Natural killer cell (primary cell): ENCODE measurements at regions not wholly inside any gene's neighbourhood (a gene's known extent, or its start where the extent isn't known, plus 50 kb on each side); places are given as distances from the start of the nearest gene placed in this dataset.
"Not testable (repeated sequence)": the region's sequence is repeated elsewhere in the genome, so short reads cannot be mapped to it uniquely, and the experiment has no call there.

Experiments
- ATAC-seq, 3 donors: fragments of 150-1000 bp in 2 of 3; fragments of 200-7000 bp in 1 of 3; cut with Tn5 transposase; 1 replicate in 1 of 3; 2 replicates in 2 of 3; pipeline ENCODE4 v1.10.0; 2021; ENCODE audit warnings: mild to moderate bottlenecking in 2 of 3, moderate library complexity in 2 of 3
- DNase-seq, 2 donors: peaks; one replicate each; pipeline versions ENCODE4 v3.0.0 to v3.0.0-alpha.2; 2013 to 2021; ENCODE audit warnings: mixed read lengths in 1 of 2
- H3K27ac ChIP-seq: one replicate; pipeline ENCODE4 v1.5.1; 2013; ENCODE audit warnings: mild to moderate bottlenecking, low read length
- H3K27me3 ChIP-seq: one replicate; pipeline ENCODE4 v1.6.1; 2013; ENCODE audit warnings: low read length; ENCODE audit not compliant: control insufficient read depth, insufficient read depth
- H3K36me3 ChIP-seq: one replicate; pipeline ENCODE4 v1.6.1; 2013; ENCODE audit warnings: low read length; ENCODE audit not compliant: control insufficient read depth, insufficient read depth
- H3K4me1 ChIP-seq: one replicate; pipeline ENCODE4 v1.6.1; 2013; ENCODE audit warnings: low read length; ENCODE audit not compliant: control insufficient read depth, insufficient read depth
- H3K4me3 ChIP-seq: one replicate; pipeline ENCODE4 v1.5.1; 2013; ENCODE audit warnings: low read length
- H3K9me3 ChIP-seq: one replicate; pipeline ENCODE4 v1.6.1; 2013; ENCODE audit warnings: low read length; ENCODE audit not compliant: control insufficient read depth, insufficient read depth
- H3K27ac Mint-ChIP-seq, 2 donors: one replicate each; pipeline ENCODE4 v1.8.0; 2022; ENCODE audit warnings: mild to moderate bottlenecking in 2 of 2, mixed read lengths in 2 of 2, moderate library complexity in 1 of 2
- H3K27me3 Mint-ChIP-seq, 2 donors: one replicate each; pipeline ENCODE4 v1.8.0; 2022; ENCODE audit warnings: low read depth in 2 of 2, mixed read lengths in 2 of 2
- H3K36me3 Mint-ChIP-seq: one replicate; pipeline ENCODE4 v1.8.0; 2022; ENCODE audit warnings: mixed read lengths
- H3K4me1 Mint-ChIP-seq, 2 donors: one replicate each; pipeline ENCODE4 v1.8.0; 2022; ENCODE audit warnings: mixed read lengths in 2 of 2
- H3K4me3 Mint-ChIP-seq: one replicate; pipeline ENCODE4 v1.8.0; 2022; ENCODE audit warnings: mild to moderate bottlenecking, moderate library complexity, mixed read lengths
- H3K9me3 Mint-ChIP-seq, 2 donors: one replicate each; pipeline ENCODE4 v1.8.0; 2022; ENCODE audit warnings: mixed read lengths in 2 of 2
- WGBS: methylation state at CpG from one replicate; pipeline ENCODE4 v1.1.7; 2013; ENCODE audit warnings: missing lambda C conversion rate; ENCODE audit not compliant: insufficient coverage; 5-methylcytosine and 5-hydroxymethylcytosine counted together
- intact Hi-C: fragments of 100-400 bp; cut with micrococcal nuclease; formaldehyde crosslinking; loops from one replicate; pipeline ENCODE4 v1.14.2; 2022
- TF ChIP-seq, protein P1 (sequence below): fragments of 200-600 bp; IDR thresholded peaks from one replicate; pipeline ENCODE4 v1.8.0; 2022; ENCODE audit warnings: antibody characterized with exemption

DNA sequence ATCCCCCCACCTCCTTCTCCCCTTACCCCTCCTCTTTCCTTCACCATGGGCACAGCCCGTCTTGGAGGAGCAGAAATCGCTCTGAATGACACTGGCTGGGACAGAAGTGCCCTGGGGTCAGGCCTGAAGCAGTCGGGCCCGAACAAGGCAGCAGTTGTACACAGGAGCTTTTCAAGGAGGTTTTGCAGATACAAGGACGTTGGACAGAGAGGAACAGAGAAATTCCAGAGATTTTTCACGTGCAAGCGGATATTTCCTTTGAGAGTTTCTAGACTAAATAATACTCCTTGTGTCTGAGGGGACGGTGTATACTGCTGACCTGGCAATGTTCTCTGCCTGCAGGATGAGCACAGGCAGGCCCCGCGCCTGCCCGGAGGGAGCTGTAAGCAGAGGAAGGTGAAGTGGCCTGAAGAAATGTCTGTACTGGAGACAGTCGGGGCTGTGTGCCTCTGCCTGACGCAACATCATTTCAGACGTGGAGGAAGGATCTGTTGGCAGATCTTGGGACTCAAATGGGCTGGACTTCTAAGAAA is 95.3 kb upstream of the SLC25A33 start:
- H3K36me3 Mint-ChIP-seq, result no peaks in the 10 kb centered on the region
- H3K4me3 Mint-ChIP-seq, result no peak overlapping the region
- no peak overlapping the region for H3K4me3 ChIP-seq
- intact Hi-C loops, result no loop called here
- no peak overlapping the region for H3K27ac Mint-ChIP-seq
- H3K9me3 ChIP-seq, result no peaks in the 10 kb centered on the region
- no peaks in the 10 kb centered on the region for H3K4me1 Mint-ChIP-seq
- H3K27me3 ChIP-seq, result no peaks in the 10 kb centered on the region
- no peaks in the 10 kb centered on the region for H3K9me3 Mint-ChIP-seq
- H3K4me1 ChIP-seq, result no peaks in the 10 kb centered on the region
- TF ChIP-seq, protein P1, sequence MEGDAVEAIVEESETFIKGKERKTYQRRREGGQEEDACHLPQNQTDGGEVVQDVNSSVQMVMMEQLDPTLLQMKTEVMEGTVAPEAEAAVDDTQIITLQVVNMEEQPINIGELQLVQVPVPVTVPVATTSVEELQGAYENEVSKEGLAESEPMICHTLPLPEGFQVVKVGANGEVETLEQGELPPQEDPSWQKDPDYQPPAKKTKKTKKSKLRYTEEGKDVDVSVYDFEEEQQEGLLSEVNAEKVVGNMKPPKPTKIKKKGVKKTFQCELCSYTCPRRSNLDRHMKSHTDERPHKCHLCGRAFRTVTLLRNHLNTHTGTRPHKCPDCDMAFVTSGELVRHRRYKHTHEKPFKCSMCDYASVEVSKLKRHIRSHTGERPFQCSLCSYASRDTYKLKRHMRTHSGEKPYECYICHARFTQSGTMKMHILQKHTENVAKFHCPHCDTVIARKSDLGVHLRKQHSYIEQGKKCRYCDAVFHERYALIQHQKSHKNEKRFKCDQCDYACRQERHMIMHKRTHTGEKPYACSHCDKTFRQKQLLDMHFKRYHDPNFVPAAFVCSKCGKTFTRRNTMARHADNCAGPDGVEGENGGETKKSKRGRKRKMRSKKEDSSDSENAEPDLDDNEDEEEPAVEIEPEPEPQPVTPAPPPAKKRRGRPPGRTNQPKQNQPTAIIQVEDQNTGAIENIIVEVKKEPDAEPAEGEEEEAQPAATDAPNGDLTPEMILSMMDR, result no peak
- H3K36me3 ChIP-seq, result no peaks in the 10 kb centered on the region
- 86% methylated on average over 14 of the region's 14 CpGs for WGBS
- no peak overlapping the region for H3K27ac ChIP-seq
- ATAC-seq (no peak), DNase-seq (no peak)
- H3K27me3 Mint-ChIP-seq, result peaks cover 11 to 16% of the 10 kb centered on the region in 2 donors

DNA sequence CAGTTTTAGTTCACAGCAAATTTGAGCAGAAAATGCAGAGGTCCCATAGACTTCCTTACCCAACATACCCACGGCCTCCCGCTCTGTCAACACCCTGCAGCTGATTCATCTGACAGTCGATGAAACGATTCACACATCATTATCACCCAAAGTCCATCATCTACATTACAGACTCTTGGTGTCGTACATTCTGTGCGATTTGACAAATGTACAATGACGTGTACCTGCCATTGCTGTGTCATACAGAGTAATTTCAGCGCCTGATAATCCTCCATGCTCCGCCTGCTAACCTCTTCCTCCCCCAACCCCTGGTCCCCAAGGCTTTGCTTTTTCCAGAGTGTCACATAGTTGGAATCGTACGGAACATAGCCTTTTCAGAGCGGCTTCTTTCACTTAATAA is 94.7 kb upstream of the SLC25A33 start:
- intact Hi-C loops, result no loop called here
- H3K4me3 Mint-ChIP-seq, result no peak overlapping the region
- Histone ChIP-seq H3K4me3 (no peak overlapping the region), H3K27me3 (no peaks in the 10 kb centered on the region), H3K4me1 (no peaks in the 10 kb centered on the region), H3K36me3 (no peaks in the 10 kb centered on the region), H3K27ac (no peak overlapping the region), H3K9me3 (no peaks in the 10 kb centered on the region)
- no peak overlapping the region for H3K27ac Mint-ChIP-seq
- H3K4me1 Mint-ChIP-seq, result no peaks in the 10 kb centered on the region
- H3K9me3 Mint-ChIP-seq, result no peaks in the 10 kb centered on the region
- H3K36me3 Mint-ChIP-seq, result no peaks in the 10 kb centered on the region
- DNase-seq (no peak), ATAC-seq (no peak)
- TF ChIP-seq, protein P1, result no peak
- WGBS, result 87% methylated on average over 12 of the region's 12 CpGs
- peaks cover 6 to 16% of the 10 kb centered on the region in 2 donors for H3K27me3 Mint-ChIP-seq

DNA sequence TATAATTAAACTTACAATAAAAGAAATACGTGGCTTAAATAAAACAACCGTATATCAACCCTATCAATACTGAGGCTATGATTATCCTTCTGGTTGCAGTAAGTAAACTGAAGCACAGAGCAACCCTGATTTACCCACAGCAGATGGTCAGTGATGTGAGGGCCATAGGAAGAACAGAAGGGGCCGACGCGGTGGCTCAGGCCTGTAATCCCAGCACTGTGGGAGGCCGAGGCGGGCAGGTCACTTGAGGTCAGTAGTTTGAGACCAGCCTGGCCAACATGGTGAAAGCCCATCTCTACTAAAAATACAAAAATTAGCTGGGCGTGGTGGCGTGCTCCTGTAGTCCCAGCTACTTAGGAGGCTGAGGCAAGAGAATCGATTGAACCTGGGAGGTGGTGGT is 94.2 kb upstream of the SLC25A33 start:
- H3K4me3 Mint-ChIP-seq, H3K36me3 ChIP-seq, H3K4me1 ChIP-seq, H3K4me3 ChIP-seq, H3K9me3 Mint-ChIP-seq, H3K27ac ChIP-seq, ATAC-seq, H3K4me1 Mint-ChIP-seq, DNase-seq, H3K9me3 ChIP-seq, H3K27ac Mint-ChIP-seq, H3K27me3 ChIP-seq, H3K36me3 Mint-ChIP-seq, intact Hi-C loops: not testable (repeated sequence)
- peaks cover under 1 to 20% of the 10 kb centered on the region in 2 donors for H3K27me3 Mint-ChIP-seq
- WGBS, result 97% methylated on average over 9 of the region's 10 CpGs

DNA sequence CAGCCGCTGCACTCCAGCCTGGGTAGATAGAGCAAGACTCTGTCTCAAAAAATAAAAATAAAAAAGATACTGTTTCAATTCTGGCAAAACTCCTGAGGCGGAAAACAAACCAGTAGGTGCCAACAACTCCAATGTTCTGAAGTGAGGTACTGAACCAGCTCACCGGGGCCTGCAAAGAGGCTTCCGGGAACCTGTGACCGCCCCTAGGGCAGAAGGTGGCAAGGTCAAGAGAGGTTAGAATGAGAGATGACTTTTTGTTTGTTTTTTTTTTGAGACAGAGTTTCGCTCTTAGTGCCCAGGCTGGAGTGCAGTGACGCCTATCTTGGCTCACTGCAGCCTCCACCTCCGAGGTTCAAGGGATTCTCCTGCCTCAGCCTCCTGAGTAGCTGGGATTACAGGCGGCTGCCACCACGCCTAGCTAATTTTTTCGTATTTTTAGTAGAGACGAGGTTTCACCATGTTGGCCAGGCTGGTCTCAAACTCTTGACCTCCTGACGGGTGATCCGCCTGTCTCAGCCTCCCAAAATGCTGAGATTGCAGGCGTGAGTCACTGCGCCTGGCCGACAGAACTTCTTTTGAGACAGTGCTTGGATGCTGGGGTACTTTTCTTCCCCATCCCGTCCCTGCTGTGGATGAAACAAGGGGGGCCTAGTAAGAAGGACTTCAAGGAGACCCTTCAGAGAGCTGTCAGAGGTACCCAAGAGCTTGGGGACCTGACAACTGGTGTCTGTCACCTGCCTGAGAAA is 91.9 kb upstream of the SLC25A33 start:
- Mint-ChIP-seq H3K4me3 (no peak overlapping the region), H3K36me3 (no peaks in the 10 kb centered on the region), H3K4me1 (no peaks in the 10 kb centered on the region), H3K27ac (no peak overlapping the region), H3K9me3 (no peaks in the 10 kb centered on the region), H3K27me3 (peaks cover 0 to 19% of the 10 kb centered on the region in 2 donors)
- Histone ChIP-seq H3K4me1 (no peaks in the 10 kb centered on the region), H3K27ac (no peak overlapping the region), H3K27me3 (no peaks in the 10 kb centered on the region), H3K9me3 (no peaks in the 10 kb centered on the region), H3K4me3 (no peak overlapping the region), H3K36me3 (no peaks in the 10 kb centered on the region)
- intact Hi-C loops, result no loop called here
- TF ChIP-seq, protein P1, result no peak
- 89% methylated on average over 18 of the region's 18 CpGs for WGBS
- ATAC-seq (no peak), DNase-seq (no peak)
